ENCODE measurements at regions not wholly inside any gene's neighbourhood (a gene's known extent, or its start where the extent isn't known, plus 50 kb on each side); places are given as distances from the start of the nearest gene placed in this dataset.
"Not testable (repeated sequence)": the region's sequence is repeated elsewhere in the genome, so short reads cannot be mapped to it uniquely, and the experiment has no call there.

GRCh38 chr12:46884362-46884761 is 58.6 kb upstream of the SLC38A4 start:
- no peak for DNase-seq (ENCODE audit: low spot score)

GRCh38 chr12:46886541-46887041 is 60.8 kb upstream of the SLC38A4 start:
- DNase-seq (ENCODE audit: low spot score) = peak; percentile 9

- no peak for DNase-seq (ENCODE audit: low spot score)
These were observed 62.1 kb upstream of the SLC38A4 start for GRCh38 chr12:46887870-46888269.

- DNase-seq (ENCODE audit: low spot score) = no peak
These were observed 62.8 kb upstream of the SLC38A4 start for GRCh38 chr12:46888568-46888967.

- DNase-seq (ENCODE audit: low spot score) = peak; percentile 10
These were observed 65.5 kb upstream of the SLC38A4 start for GRCh38 chr12:46891306-46891705.

GRCh38 chr12:46892034-46892705 is 66.4 kb upstream of the SLC38A4 start:
- DNase-seq (ENCODE audit: low spot score) = no peak

GRCh38 chr12:46892887-46893286 is 67.1 kb upstream of the SLC38A4 start:
- DNase-seq (ENCODE audit: low spot score) = no peak

- DNase-seq (ENCODE audit: low spot score) = no peak
These were observed 67.6 kb upstream of the SLC38A4 start for GRCh38 chr12:46893434-46893833.

GRCh38 chr12:46895726-46896125 is 69.9 kb upstream of the SLC38A4 start:
- no peak for DNase-seq (ENCODE audit: low spot score)

- DNase-seq (ENCODE audit: low spot score) = no peak
These were observed 70.9 kb upstream of the SLC38A4 start for GRCh38 chr12:46896680-46897079.

GRCh38 chr12:46898152-46898931 is 72.5 kb upstream of the SLC38A4 start:
- no peak for DNase-seq (ENCODE audit: low spot score)

GRCh38 chr12:46898989-46899388 is 73.2 kb upstream of the SLC38A4 start:
- no peak for DNase-seq (ENCODE audit: low spot score)

GRCh38 chr12:46900734-46901463 is 75.1 kb upstream of the SLC38A4 start:
- DNase-seq (ENCODE audit: low spot score) = no peak

- DNase-seq (ENCODE audit: low spot score) = no peak
These were observed 75.8 kb upstream of the SLC38A4 start for GRCh38 chr12:46901464-46902205.

GRCh38 chr12:46903058-46903457 is 77.3 kb upstream of the SLC38A4 start:
- DNase-seq (ENCODE audit: low spot score) = no peak

GRCh38 chr12:46904406-46905238 is 78.8 kb upstream of the SLC38A4 start:
- DNase-seq (ENCODE audit: low spot score) = no peak

GRCh38 chr12:46905239-46905627 is 79.4 kb upstream of the SLC38A4 start:
- not testable (repeated sequence) for DNase-seq (ENCODE audit: low spot score)

GRCh38 chr12:46907791-46908190 is 82.0 kb upstream of the SLC38A4 start:
- DNase-seq (ENCODE audit: low spot score) = no peak

GRCh38 chr12:46908236-46908935 is 82.6 kb upstream of the SLC38A4 start:
- no peak for DNase-seq (ENCODE audit: low spot score)

GRCh38 chr12:46908936-46909635 is 83.3 kb upstream of the SLC38A4 start:
- DNase-seq (ENCODE audit: low spot score) = no peak
